Gastroesophageal sphincter (tissue), 3 donors: ENCODE measurements at regions not wholly inside any gene's neighbourhood (a gene's known extent, or its start where the extent isn't known, plus 50 kb on each side); places are given as distances from the start of the nearest gene placed in this dataset.

ENCODE experiments used
- CTCF ChIP-seq, 4 experiments: fragments of 200-600 bp in 2 of 4; fragments of 450-650 bp in 2 of 4; sonication (generic) in 1 of 4; IDR thresholded peaks; one replicate each; pipeline ENCODE4 v1.5.1; 2017 to 2019; ENCODE audit warnings: antibody characterized with exemption in 4 of 4, mild to moderate bottlenecking in 2 of 4, moderate library complexity in 2 of 4
- EP300 ChIP-seq: sonication (generic); formaldehyde crosslinking; IDR thresholded peaks from one replicate; pipeline ENCODE4 v1.6.1; 2017; ENCODE audit warnings: antibody characterized with exemption, mild to moderate bottlenecking
- POLR2A ChIP-seq, 2 donors: fragments of 450-650 bp; IDR thresholded peaks; one replicate each; pipeline ENCODE4 v1.6.1; 2017; ENCODE audit warnings: antibody characterized with exemption in 2 of 2, mild to moderate bottlenecking in 2 of 2, moderate library complexity in 1 of 2
- POLR2AphosphoS5 ChIP-seq: sonication (generic); formaldehyde crosslinking; IDR thresholded peaks from one replicate; pipeline ENCODE4 v1.6.1; 2017; ENCODE audit warnings: antibody characterized with exemption

DNA sequence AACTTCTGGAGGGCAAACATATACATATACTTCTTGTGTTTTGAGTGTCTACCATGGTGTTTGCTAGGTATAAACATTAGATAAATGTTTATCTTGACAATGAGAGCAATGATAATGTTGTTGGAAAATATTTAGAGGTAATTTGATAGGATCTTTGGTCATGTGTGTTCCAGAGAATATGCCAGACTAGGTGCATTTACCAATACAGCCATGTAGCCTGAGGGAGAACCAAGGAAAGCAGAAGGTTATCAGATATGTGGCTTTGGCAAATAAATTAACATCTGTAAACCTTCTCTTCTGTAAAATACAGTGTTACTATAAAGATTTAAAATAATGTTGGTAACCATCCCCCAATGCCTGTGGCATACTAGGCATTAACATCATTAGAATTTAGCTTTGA lies 226.8 kb downstream of the C11orf87 start:
- TF ChIP-seq CTCF (IDR thresholded peaks at IDR 0.05) (no peak), POLR2A (IDR thresholded peaks at IDR 0.05) (no peak), EP300 (no peak), POLR2AphosphoS5 (no peak)
